ENCODE measurements at regions not wholly inside any gene's neighbourhood (a gene's known extent, or its start where the extent isn't known, plus 50 kb on each side); places are given as distances from the start of the nearest gene placed in this dataset.

GRCh38 chr6:148064406-148065134 is 278.1 kb upstream of the SASH1 start:
- TF ChIP-seq REST (IDR thresholded peaks at IDR 0.05; ENCODE audit: low read depth) (no peak), NFIC (IDR thresholded peaks at IDR 0.05) (no peak), EGR1 (IDR thresholded peaks at IDR 0.05) (no peak), TAF1 (IDR thresholded peaks at IDR 0.05; ENCODE audit: low read depth) (no peak), RAD21 (IDR thresholded peaks at IDR 0.05; ENCODE audit: low read depth) (no peak), CEBPB (IDR thresholded peaks at IDR 0.05) (no peak), TCF12 (IDR thresholded peaks at IDR 0.05; ENCODE audit: low read depth) (no peak), EP300 (IDR thresholded peaks at IDR 0.05; ENCODE audit: borderline replicate concordance) (no peak), MAX (IDR thresholded peaks at IDR 0.05) (no peak), YY1 (IDR thresholded peaks at IDR 0.05; ENCODE audit: low read depth) (no peak), USF1 (IDR thresholded peaks at IDR 0.05) (no peak)

Measured in Ishikawa (cell line).